ENCODE measurements at regions not wholly inside any gene's neighbourhood (a gene's known extent, or its start where the extent isn't known, plus 50 kb on each side); places are given as distances from the start of the nearest gene placed in this dataset.

DNA sequence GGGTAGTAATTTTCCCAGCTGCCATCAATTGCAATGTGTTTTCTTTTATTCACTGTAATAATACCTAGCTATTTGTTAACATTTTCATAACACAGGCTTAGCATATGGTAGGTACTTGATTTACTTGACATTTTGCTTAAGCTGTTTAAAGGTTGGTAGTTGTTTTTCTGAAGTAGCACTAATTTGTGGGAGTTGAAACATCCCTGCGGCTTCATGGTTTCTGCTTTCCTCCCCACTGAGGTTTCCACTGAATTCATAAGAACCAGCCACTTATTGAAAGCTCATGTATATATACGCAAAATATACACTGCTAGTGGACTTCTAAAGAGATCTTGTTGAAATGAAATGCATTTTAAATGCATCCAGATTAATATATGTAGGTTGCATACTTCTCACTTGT lies 559.9 kb downstream of the TLE4 start:
- no peak for DNase-seq (ENCODE audit: low read depth)
- H3K4me3 ChIP-seq (ENCODE audit: low read depth, low read length): no peak overlapping the region
- TF ChIP-seq, protein P1, sequence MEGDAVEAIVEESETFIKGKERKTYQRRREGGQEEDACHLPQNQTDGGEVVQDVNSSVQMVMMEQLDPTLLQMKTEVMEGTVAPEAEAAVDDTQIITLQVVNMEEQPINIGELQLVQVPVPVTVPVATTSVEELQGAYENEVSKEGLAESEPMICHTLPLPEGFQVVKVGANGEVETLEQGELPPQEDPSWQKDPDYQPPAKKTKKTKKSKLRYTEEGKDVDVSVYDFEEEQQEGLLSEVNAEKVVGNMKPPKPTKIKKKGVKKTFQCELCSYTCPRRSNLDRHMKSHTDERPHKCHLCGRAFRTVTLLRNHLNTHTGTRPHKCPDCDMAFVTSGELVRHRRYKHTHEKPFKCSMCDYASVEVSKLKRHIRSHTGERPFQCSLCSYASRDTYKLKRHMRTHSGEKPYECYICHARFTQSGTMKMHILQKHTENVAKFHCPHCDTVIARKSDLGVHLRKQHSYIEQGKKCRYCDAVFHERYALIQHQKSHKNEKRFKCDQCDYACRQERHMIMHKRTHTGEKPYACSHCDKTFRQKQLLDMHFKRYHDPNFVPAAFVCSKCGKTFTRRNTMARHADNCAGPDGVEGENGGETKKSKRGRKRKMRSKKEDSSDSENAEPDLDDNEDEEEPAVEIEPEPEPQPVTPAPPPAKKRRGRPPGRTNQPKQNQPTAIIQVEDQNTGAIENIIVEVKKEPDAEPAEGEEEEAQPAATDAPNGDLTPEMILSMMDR (IDR thresholded peaks at IDR 0.05; ENCODE audit: low read depth, low read length, missing control alignments): no peak

DNA sequence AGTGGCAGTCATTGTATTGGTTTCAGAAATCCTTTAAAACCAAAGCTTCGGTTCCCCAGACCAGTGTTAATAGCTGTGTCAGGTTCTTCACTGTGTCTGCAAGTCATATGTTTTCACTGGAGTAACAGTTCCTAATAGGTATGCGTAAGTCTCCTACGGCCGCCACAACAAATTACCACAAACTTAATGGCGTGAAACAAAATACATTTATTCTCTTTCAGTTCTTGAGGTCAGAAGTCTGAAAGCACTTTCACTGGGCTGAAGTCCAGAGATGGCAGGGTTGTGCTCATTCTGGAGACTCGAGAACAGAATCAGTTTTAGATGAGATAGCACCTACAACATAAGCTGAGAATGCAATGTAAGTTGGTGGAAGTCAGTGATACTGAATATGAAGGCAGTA lies 556.2 kb downstream of the TLE4 start:
- no peak for DNase-seq (ENCODE audit: low read depth)
- TF ChIP-seq, protein P1 (IDR thresholded peaks at IDR 0.05; ENCODE audit: low read depth, low read length, missing control alignments): no peak
- H3K4me3 ChIP-seq (ENCODE audit: low read depth, low read length): no peak overlapping the region

DNA sequence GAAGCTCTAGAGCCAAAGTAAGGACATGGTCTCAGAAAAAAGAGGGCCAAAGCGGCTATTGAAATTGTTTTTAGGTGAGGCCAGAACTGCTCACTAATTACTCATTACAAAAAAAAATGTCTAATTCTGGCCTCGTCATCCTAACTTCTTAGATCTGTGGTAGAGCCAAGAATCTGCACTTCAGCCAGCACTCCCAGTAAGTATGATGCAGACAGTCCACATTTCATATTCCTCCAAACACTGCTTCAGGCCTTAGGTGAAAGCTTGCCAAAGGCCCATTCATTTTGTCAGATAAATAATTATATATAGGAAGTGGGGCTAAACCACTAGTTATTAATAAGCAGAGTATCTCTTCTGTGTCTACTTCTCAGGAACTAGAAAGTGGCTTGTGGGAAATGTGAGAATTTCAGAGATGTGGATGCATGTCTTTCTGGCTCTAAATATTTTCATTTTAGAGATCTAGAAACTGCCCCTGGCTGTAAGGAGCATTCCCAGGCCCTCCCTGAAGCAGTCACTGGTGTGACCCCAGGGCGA lies 554.0 kb downstream of the TLE4 start:
- DNase-seq (ENCODE audit: low read depth): no peak
- no peak overlapping the region for H3K4me3 ChIP-seq (ENCODE audit: low read depth, low read length)
- TF ChIP-seq, protein P1 (IDR thresholded peaks at IDR 0.05; ENCODE audit: low read depth, low read length, missing control alignments): no peak

DNA sequence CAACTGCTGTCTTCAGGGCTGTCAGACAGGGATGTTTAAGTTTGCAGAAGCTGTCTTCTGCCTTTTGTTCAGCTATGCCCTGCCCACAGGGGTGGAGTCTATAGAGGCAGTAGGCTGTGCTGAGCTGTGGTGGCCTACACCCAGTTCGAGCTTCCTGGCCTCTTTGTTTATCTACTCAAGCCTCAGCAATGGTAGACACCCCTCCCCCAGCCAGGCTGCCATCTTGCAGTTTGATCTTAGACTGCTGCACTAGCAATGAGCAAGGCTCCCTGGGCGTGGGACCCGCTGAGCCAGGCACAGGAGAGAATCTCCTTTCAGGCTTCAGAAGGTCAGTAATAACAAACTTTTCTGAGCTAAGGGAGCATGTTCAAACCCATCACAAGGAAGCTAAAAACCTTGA lies 545.3 kb downstream of the TLE4 start:
- DNase-seq (ENCODE audit: low read depth): no peak
- TF ChIP-seq, protein P1 (IDR thresholded peaks at IDR 0.05; ENCODE audit: low read depth, low read length, missing control alignments): no peak
- no peak overlapping the region for H3K4me3 ChIP-seq (ENCODE audit: low read depth, low read length)

DNA sequence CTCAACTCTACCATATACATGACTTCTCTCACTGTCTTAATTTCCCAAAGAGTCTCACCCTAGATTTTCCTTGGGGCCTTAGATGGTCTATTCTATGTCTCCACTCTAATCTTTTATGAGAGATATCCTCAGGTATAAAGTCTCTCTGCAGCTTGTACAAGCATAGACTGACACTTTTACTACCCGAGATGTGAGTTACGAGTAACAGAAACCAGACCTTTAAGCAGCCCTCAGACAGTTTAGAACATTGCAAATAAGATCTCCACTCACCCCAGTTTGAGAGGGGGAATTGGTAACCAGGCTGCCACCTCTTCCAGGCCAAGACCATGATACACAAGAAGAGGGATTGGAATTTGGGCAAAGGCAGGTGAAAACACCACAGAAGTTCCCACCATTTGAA lies 542.5 kb downstream of the TLE4 start:
- DNase-seq (ENCODE audit: low read depth): no peak
- TF ChIP-seq, protein P1 (IDR thresholded peaks at IDR 0.05; ENCODE audit: low read depth, low read length, missing control alignments): no peak
- H3K4me3 ChIP-seq (ENCODE audit: low read depth, low read length): no peak overlapping the region

DNA sequence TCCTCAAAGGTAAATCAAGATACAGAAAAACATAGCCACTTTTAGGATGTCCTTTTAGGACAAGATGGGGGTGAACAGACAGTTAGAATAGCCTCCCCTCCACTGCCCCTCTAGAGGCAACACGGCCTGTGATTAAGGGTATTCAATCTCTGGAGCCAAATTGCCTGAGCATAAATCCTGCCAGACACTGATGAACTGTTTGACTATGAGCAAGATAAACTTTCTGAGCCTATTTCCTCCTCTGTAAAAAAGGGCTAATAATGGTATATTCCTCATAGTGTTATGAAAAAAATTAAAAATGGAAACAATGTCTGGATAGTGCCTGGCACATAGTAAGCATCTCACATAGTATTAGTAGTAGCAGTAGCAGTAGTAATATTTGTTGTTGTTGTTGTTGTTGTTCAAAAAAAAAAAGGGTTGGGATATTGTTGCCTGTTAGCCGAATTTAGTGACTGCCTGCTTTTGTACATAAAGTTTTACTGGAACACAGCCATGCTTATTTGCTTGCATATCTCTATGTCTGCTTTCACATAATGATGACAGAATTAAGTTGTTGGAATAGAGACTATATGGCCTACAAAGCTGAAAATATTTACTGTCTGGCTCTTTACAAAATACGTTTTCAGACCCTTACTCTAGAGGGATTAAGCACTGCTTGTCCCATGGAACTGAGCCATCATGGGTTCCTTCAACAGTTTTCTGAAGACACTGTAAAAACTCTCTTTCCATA lies 536.3 kb downstream of the TLE4 start:
- no peak for DNase-seq (ENCODE audit: low read depth)
- H3K4me3 ChIP-seq (ENCODE audit: low read depth, low read length): no peak overlapping the region
- TF ChIP-seq, protein P1 (IDR thresholded peaks at IDR 0.05; ENCODE audit: low read depth, low read length, missing control alignments): no peak

DNA sequence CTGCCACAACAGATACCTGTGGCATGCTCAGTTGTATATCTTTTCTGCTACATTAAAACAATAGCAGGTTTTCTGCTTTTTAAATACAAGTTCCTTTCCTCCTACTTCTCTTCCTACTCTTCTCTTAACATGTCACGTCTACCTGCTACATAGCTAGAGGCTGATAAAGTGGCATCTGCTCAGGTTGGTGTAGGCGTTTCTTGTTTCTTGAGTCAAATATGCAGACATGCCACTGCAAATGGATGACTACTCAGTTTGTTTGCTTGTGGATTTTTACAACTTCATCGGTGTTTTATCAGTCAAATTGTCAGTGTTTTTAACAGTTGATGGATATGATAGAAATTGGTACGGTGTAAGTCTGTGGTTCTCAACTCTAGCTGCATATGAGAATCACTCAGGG lies 525.7 kb downstream of the TLE4 start:
- no peak for DNase-seq (ENCODE audit: low read depth)
- TF ChIP-seq, protein P1 (IDR thresholded peaks at IDR 0.05; ENCODE audit: low read depth, low read length, missing control alignments): no peak
- H3K4me3 ChIP-seq (ENCODE audit: low read depth, low read length): no peak overlapping the region
